NCI-H82 treated with DMSO at 0.1 percent for 48 hours (cell line): ENCODE measurements at regions not wholly inside any gene's neighbourhood (a gene's known extent, or its start where the extent isn't known, plus 50 kb on each side); places are given as distances from the start of the nearest gene placed in this dataset.
"Not testable (repeated sequence)": the region's sequence is repeated elsewhere in the genome, so short reads cannot be mapped to it uniquely, and the experiment has no call there.

ENCODE experiments used
- DNase-seq: peaks from one replicate; lab custom pipeline; 2025; ENCODE audit not compliant: unreplicated experiment; lab: John Stamatoyannopoulos, UW

DNA sequence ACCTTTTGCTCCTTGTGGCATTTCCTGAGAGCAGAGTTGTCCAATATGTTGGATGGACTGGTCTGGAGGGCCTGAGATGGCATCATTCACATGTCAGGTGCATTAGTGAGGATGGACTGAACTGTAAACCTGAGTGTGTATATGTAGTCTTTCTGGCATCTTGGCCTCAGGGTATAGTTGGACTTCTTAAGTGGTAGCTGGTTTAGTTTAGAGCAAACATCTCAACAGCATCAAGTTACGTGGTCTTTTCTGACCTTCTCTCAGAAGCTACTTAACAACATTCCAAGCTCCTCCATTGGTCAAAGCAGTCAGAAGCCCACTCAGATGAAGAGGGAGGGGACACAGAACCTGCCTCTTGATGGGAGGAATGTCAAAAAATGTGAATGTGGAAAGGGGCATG, 829.9 kb downstream of the METTL15 start:
- no peak for DNase-seq

- no peak for DNase-seq
These were observed 824.8 kb downstream of the METTL15 start for GRCh38 chr11:28932940-28933339.

DNA sequence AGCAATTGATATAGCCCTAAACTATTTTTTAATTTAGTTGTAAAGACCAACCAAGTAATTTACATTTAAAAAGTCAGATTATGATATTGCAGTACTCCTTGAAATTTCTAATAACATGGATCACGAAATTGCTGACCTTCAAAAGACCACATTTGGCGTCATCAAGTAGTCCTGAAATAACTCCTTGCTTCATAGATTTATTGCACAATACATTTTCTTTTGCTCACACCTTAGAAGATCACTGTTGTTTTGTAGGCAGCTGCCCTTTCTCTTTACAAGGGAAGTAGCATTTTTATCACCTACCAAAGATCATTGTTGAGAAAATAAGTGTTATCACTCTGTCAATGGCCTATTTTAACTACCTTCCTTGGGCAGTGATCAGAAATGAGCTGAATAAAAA, 815.8 kb downstream of the METTL15 start:
- no peak for DNase-seq

GRCh38 chr11:28922386-28922981, 814.3 kb downstream of the METTL15 start:
- DNase-seq, result no peak

DNA sequence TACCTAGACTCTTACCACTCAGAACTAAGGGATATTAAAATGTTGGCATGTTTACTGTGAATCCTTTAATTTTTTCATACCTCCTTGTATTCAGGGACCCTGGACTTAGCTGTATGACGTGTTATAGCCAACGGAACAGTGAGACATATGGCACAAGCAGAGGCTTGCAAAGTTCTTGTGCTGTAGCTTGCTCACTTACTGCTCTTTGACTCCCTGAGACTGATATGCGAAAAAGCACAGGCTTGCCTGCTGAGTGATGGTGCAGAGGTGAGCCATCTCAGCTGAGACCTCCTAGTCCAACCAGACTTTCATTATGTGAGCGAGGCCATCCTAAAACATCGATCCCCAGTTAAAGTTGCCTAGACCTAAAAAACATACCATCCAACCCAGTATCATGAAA, 811.0 kb downstream of the METTL15 start:
- no peak for DNase-seq

- DNase-seq, result no peak
These were observed 805.7 kb downstream of the METTL15 start for GRCh38 chr11:28913883-28914282.

- no peak for DNase-seq
These were observed 803.6 kb downstream of the METTL15 start for GRCh38 chr11:28911829-28912228.

GRCh38 chr11:28910926-28911325, 802.7 kb downstream of the METTL15 start:
- DNase-seq, result no peak

GRCh38 chr11:28903716-28904115, 795.5 kb downstream of the METTL15 start:
- no peak for DNase-seq

- no peak for DNase-seq
These were observed 792.2 kb downstream of the METTL15 start for GRCh38 chr11:28900427-28900826.

DNA sequence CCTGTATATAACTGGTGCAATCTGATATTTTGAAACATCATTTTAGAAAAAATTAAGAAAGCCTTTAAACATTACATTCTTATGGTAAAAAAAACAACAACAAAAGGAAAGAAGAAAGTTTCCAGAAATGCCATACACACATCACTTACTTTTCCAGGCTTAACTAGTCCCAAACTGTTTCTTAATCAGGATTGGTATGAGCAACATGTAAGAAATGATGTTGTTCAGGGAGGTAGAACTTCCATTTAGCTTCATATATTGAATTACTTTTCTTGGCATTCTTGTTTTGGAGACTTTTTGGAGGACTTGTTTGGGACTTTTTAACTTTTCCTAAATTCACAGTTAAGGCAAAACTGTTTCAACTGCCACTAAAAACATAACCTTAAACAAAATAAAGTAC, 791.5 kb downstream of the METTL15 start:
- no peak for DNase-seq

GRCh38 chr11:28890601-28891040, 782.4 kb downstream of the METTL15 start:
- DNase-seq, result not testable (repeated sequence)

- DNase-seq, result no peak
These were observed 779.5 kb downstream of the METTL15 start for GRCh38 chr11:28887681-28888080.

GRCh38 chr11:28879869-28880268, 771.7 kb downstream of the METTL15 start:
- no peak for DNase-seq

DNA sequence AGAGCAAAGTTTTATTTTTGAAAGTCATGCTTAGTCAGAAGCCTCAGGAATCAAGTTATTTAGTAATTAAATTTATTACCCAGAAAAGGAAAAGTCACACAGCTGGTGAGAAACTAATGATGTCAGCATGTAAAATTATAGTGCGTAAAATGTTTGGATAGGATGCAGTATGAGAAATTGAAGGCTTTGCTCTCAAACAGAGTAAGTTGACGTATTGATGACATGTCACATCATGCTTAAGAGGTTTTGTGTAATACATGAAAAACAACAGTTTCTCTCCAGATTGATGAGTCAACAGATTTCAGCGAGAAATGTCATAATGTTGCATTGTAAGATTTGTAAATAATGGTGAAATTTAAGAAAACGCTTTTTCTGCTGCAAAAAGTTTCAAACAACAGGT, 769.8 kb downstream of the METTL15 start:
- no peak for DNase-seq

DNA sequence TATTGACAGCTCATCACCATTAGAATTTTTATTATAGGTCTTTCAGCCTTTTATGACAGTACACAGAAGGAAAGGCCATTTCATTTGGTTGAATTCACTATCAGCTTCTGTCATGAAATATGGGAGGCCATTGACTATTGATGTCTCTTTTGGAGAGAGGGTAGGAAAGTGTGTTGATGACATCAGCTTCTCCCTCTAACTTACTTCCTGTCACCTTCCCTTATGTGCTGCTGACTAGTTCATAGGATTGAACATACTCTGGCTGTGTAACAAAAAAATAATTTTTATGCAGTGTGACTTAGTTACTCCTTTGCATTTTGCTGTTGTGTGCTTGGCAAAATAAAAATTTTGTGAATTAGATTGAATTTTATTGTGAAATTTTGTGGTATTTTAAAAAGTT, 769.2 kb downstream of the METTL15 start:
- no peak for DNase-seq

GRCh38 chr11:28874706-28875105, 766.5 kb downstream of the METTL15 start:
- no peak for DNase-seq

- no peak for DNase-seq
These were observed 762.9 kb downstream of the METTL15 start for GRCh38 chr11:28871090-28871489.

- DNase-seq, result no peak
These were observed 755.2 kb downstream of the METTL15 start for GRCh38 chr11:28863422-28863821.

- DNase-seq, result no peak
These were observed 752.7 kb downstream of the METTL15 start for GRCh38 chr11:28860893-28861292.

DNA sequence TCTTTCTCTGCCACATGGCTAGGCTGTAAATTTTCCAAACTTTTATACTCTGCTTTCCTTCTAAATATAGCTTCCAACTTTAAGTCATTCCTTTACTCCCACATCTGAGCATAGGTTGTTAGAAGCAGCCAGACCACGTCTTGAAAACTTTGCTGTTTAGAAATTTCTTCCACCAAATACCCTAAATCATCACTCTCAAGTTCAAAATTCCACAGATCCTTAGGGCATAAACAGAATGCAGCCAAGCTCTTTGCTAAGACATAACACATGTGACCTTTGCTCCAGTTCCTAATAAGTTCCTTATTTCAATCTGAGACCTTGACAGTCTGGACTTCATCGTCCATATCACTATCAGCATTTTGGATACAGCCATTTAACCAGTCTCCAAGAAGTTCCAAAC, 749.9 kb downstream of the METTL15 start:
- no peak for DNase-seq

DNA sequence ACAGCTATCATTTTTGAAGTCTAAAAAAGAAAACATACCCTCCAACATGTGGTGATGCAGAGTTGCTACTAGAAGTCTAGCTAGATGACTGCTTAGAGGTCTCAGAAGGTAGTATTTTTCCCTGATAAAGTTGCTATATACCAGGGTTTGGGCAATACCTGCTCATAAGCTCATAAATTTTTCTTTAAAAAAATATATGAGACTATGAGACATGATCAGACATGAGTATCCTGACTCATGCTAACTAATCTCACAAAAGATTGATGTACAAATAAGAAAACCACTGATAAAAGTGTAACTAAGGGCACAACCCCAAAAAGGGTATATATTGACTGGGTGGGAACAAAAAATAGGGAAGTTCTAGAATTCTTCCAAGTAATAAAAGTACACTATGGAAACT, 740.9 kb downstream of the METTL15 start:
- DNase-seq, result no peak

DNA sequence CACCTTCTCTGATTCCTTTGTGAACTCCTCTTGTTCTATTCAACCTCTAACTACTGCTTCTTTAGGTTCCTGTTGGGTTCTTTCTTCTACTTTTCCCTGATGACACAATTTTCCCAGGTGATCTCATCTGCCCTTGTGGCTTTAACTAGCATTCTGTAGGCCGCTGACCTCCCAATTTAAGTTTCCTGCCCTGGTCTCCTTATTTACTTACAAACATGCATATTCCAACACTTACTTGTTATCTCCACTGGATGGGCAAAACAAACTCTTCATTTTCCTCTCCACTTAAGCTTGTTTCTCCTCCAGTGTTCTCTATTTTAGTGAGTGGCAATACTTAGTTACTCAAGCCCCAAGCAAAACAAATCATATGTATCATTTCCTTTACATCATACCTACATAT, 734.5 kb downstream of the METTL15 start:
- no peak for DNase-seq

DNA sequence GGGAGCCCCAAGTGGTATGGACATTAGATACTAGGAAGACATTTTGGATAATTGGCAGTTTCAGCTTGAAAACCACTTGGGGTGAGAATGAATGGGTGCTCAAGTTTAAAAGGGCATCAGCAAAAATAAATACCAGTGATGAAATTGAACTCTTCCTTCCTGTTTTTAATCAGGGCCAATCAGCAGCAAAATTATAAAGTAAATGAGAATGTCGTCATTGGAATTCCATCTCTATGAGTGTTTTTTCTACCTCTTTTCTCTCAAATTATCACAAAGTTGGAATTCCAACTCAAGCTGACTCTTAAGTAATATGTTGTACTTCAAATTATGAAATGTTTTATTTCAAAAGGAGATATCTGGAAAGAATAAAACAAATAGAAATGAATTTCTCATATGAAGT, 730.6 kb downstream of the METTL15 start:
- no peak for DNase-seq
